ENCODE measurements at regions not wholly inside any gene's neighbourhood (a gene's known extent, or its start where the extent isn't known, plus 50 kb on each side); places are given as distances from the start of the nearest gene placed in this dataset.
"Not testable (repeated sequence)": the region's sequence is repeated elsewhere in the genome, so short reads cannot be mapped to it uniquely, and the experiment has no call there.

GRCh38 chr5:92163906-92164305 lies 780.8 kb upstream of the ARRDC3 start:
- DNase-seq (ENCODE audit: low read depth), result no peak

DNA sequence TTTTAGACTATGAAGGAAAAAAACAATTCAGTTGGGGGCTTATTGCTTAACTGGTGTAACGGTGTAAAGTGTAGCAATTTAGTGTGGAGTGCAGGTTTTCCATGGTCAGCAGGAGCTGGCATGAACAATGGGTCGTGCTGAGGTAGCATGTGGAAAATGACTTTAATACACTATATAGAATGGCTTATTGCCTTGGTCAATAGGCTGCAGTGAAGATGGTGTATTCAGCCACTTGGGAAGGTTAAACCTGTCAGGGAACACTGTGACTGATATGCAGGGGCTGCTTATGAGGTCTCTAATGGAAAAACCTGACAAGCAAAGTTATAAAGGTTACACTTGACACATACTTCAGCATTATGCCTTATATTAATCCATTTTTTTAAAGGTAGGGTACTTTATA lies 764.7 kb upstream of the ARRDC3 start:
- DNase-seq (ENCODE audit: low read depth), result no peak

- DNase-seq (ENCODE audit: low read depth), result no peak
Observed at GRCh38 chr5:92147266-92147665, 764.1 kb upstream of the ARRDC3 start.

DNA sequence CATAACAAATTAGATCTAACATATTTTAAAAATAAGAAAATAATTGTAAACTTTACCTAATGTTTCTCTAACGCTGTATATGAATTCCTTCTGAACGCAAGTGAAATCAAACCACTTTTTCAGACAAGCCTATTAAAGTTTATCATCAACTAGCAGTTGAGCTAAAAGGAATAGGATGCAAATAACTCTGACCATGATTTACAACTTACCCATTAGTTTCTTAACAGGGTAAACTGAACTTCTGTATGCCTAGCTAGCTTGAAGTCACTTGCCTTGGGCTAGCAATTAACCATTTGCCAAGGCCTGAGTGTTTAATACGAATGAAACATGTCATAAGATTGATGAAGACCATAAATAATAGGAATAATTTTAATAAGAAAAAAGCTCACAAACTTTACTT lies 762.7 kb upstream of the ARRDC3 start:
- DNase-seq (ENCODE audit: low read depth), result no peak

DNA sequence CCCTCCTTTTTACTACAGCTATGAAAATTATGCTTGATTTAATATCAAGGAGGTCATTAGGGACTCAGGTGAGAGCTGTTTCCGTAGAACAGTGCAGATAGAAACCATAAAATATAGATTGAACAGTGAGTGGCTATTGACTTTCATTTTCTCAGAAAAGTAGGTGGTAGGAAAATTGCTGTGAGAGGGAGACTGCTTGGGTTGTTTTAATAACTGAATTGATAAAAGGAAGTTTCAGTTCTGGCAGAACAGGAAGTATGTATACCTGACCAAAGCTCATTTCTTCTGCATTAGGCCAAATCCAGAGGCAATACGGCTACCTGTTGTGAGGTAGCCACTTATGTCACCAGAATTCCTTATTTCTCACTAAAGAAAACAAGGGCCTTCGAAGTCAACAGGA lies 761.7 kb upstream of the ARRDC3 start:
- DNase-seq (ENCODE audit: low read depth), result no peak

- not testable (repeated sequence) for DNase-seq (ENCODE audit: low read depth)
Observed at GRCh38 chr5:92132294-92132908, 749.3 kb upstream of the ARRDC3 start.

DNA sequence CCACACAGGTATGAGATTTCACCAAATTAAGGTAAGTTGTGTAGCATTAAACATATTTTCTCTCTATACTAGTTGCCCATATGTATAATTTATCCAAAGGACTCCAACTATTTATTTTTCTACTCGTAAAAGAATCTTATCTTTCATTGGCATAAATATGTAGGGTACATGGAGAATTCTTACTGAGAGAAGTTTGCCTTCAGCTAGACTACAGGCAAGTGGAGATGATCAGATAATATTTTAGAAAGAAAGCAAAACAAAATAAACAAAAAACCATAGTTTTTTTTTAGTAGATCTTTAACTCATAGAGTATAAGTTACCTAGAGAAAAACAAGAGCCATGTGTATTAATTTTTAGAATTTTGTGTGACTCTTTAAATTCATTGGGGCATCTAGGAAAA lies 743.1 kb upstream of the ARRDC3 start:
- no peak for DNase-seq (ENCODE audit: low read depth)

DNA sequence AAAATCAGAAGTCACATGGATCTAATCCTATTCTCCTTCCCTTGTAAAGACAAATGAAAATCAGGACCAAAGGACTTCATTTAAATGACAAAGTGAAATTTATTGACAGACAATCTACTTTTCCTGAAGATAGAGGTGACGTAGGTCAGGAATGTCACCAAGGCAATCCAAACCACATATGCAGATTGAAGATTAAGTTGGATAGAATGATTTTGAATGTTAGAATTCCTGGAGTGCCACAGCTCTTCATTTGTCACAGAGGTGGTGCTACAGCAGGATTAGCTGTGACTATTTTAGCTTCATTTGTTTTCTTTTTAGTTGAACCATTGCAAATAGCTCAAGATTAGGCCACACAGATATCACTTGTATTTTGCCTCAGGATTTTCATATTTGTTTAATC lies 736.0 kb upstream of the ARRDC3 start:
- DNase-seq (ENCODE audit: low read depth), result no peak

DNA sequence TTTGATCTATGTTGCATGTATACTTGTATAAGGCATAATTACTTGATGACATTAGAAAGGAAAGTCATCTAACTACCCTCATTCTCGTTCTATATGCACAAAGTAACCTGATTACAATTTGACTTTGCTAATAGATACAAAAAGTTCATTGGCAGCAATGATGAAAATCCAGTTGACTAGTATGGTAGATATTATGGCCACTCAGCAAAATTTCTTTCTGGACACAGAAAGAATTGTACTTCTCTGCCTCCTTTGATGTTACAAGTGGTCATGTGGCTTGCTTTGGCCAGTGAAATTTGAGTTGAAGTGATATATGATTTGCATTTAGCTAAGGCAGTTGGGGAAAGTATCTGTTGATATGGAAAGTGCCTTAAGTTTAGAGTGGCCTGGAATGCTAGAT lies 723.7 kb upstream of the ARRDC3 start:
- DNase-seq (ENCODE audit: low read depth), result no peak

DNA sequence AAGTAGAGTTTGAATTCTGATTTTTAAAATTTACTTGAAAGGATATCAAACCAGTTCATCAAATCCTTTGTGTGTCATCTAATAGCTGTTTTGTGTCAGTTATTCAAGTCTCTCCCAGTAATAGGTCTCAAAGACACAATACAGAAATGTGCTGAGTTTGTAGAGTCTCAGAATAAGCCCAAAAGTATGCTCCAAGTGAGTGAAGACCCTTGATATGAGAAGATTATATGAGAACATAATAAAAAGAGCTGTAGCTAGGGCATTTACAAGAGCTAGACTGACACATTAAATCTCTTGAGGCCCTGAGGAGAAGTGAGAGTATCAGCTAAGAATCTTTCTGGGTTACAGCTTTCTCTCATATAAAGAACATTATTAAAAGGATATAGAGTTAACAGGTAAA lies 721.0 kb upstream of the ARRDC3 start:
- no peak for DNase-seq (ENCODE audit: low read depth)

GRCh38 chr5:92102313-92102712 lies 719.2 kb upstream of the ARRDC3 start:
- DNase-seq (ENCODE audit: low read depth), result no peak

GRCh38 chr5:92092239-92092638 lies 709.1 kb upstream of the ARRDC3 start:
- no peak for DNase-seq (ENCODE audit: low read depth)

DNA sequence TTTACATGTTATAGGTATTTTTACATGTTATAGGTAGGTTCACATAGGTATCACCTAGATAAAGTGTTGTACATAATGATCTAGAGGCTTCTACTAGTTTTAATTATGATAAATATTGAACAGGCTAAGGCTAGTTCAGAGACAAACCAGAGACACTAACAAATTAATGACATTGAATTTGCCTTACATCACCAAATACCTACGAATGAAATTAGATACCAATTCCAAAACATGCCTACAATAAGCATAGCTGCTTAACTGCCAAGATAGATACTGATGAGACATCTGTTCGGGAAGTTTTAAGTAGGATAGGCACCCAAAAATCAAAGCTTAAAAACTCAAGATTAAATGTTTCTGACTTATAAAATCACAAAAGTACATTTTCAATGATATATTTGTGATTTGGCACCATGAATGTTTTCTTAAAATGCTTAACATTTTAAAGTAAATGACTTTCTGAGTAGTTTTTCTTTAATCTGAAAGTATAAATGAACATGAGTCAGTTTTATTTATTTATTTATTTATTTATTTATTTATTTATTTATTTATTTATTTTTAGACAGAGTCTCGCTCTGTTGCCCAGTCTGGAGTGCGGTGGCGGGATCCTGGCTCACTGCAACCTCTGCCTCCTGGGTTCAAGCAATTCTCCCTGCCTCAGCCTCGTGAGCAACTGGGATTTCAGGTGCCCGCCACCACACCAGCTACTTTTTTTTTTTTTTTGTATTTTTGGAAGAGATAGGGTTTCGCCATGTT lies 703.1 kb upstream of the ARRDC3 start:
- no peak for DNase-seq (ENCODE audit: low read depth)

DNA sequence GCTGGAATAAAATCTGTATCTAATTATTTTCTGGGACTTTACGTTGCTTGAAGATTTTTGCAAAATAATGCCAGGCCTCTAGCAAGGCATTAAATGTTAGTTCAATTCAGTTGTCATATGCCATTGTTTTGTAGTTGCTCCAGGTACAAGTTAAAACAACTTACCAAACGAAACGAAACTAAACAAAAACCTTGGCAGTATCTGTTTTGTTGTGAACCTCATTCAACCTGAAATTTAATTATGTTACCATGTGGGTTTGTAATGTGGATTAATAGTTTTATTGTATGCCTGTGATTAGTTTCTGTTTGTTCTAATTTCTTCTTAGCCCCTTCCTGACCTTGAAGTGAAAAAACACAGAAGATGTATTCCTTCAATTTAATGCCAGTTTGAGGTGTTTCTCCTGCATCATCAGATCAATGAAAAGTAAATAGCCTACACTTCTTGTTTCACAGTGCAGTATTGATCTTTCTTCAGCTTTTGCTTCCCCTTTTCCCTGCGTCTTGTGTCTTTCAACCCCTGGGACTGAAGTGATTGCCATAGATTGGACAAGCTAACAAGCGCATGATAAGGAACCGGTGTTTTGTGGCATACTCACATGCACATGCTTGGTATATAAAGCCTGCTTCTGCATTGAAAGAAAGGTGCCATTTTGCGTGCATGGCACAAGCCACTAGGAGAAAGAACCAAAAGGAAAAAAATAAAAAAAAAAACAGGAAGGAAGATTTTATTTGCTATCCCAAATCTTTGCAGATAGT lies 699.0 kb upstream of the ARRDC3 start:
- no peak for DNase-seq (ENCODE audit: low read depth)

GRCh38 chr5:92070786-92071185 lies 687.7 kb upstream of the ARRDC3 start:
- no peak for DNase-seq (ENCODE audit: low read depth)

DNA sequence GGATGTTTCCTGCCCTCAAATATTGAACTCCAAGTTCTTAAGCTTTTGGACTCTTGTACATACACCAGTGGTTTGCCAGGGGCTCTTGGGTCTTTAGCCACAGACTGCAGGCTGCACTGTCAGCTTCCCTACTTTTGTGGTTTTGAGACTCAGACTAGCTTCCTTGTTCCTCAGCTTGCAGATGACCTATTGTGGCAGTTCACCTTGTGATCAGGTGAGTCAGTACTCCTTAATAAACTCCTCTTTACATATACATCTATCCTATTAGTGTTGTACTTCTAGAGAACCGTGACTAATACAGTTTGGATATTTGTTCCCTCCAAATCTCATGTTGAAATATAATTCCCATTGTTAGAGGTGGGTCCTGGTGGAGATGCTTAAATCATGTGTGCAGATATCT lies 681.9 kb upstream of the ARRDC3 start:
- no peak for DNase-seq (ENCODE audit: low read depth)

DNA sequence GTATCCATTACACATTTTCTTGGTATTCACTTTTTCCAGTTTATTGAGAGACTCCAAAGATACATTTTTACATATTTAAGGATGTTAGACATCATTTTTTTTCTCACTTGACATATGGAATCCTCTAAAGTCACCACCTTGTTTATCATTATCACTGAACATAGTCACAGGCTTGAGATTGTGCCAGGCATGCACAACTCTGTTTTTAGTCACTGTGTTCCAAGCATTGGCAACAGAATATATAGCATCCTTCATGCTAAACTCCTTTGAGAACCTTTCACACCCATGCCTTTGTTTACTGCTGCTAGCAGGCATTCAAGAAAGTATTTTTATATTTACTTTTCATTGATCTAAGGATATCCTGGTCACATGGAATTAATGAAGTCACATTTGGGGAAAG lies 668.6 kb upstream of the ARRDC3 start:
- no peak for DNase-seq (ENCODE audit: low read depth)

GRCh38 chr5:92050970-92051369 lies 667.9 kb upstream of the ARRDC3 start:
- DNase-seq (ENCODE audit: low read depth), result no peak

GRCh38 chr5:92041911-92042660 lies 659.0 kb upstream of the ARRDC3 start:
- no peak for DNase-seq (ENCODE audit: low read depth)

DNA sequence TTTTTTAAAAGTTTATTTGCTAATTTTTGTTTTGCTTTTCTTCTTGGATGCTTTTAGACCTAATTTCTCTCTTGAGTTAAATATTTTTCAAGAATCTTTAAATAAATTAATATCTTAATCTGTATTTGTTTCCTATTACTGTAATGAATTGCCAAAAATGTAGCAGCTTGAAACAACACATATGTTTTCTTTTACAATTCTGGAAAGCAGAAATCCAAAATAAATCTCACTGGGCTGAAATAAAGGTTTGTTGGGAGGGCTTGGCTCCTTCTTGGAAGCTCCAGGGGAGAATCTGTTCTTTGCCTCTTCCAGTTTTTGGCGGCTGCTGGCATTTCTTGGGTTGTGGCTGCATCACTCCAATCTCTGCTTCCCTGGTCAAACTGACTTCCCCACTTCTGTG lies 658.1 kb upstream of the ARRDC3 start:
- DNase-seq (ENCODE audit: low read depth), result no peak

DNA sequence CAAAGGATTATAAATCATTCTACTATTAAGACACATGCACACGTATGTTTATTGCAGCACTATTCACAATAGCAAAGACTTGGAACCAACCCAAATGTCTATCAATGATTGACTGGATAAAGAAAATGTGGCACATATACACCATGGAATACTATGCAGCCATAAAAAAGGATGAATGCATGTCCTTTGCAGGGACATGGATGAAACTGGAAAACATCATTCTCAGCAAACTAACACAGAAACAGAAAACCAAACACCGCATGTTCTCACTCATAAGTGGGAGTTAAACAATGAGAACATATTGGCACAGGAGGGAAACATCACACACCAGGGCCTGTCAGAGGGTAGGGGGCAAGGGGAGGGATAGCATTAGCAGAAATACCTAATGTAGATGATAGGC lies 646.7 kb upstream of the ARRDC3 start:
- DNase-seq (ENCODE audit: low read depth), result not testable (repeated sequence)

DNA sequence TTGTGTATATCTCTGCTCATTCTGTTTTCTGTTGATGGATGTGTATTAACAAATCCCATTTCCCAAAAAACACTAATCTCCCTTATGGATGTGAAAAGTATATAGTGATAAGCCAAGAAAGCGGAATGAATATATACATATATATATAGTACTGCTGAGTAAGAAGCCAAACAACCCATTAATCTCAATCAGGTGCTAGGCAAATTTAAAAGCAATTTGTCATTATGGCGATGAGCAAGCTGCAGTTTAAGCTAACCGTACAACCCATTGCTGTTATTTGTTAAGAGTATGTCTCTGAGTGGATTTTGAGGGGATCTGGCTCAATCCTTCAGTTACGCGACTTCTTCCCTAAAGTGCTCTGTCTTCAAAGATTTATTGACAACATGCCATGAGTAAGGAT lies 640.4 kb upstream of the ARRDC3 start:
- DNase-seq (ENCODE audit: low read depth), result no peak

DNA sequence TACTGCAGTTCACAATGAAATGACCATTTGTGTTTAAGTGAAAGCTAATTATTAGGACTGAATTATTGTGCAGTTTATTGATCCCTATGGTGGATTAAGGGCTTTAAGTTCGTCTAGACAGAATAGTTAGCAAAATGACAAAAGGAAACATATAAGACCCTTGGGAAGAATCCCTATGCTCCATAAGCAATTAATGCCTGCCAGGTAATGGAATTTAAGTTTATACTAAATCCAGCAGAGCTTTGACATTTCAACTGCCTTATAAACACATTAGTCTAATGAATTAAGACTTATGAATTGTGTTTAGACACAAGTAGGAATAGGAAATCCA lies 640.0 kb upstream of the ARRDC3 start:
- no peak for DNase-seq (ENCODE audit: low read depth)

Data from fibroblast of the conjunctiva (primary cell).